Spleen (tissue), 7 donors: ENCODE measurements at regions not wholly inside any gene's neighbourhood (a gene's known extent, or its start where the extent isn't known, plus 50 kb on each side); places are given as distances from the start of the nearest gene placed in this dataset.

Experiments used
- POLR2A ChIP-seq, 3 donors: fragments of 450-650 bp; IDR thresholded peaks; one replicate each; pipeline ENCODE4 v1.5.1; 2017; ENCODE audit warnings: antibody characterized with exemption in 3 of 3, mild to moderate bottlenecking in 1 of 3
- POLR2AphosphoS5 ChIP-seq, 3 donors: sonication (generic); formaldehyde crosslinking; IDR thresholded peaks; one replicate each; pipeline ENCODE4 v1.5.1; 2017; ENCODE audit warnings: antibody characterized with exemption in 3 of 3
- TF ChIP-seq, protein P1 (sequence below), 11 experiments: fragments of 200-600 bp in 7 of 11; fragments of 450-650 bp in 4 of 11; sonication (generic) in 4 of 11; IDR thresholded peaks in 8 of 11; conservative IDR thresholded peaks in 3 of 11; 1 replicate in 7 of 11; 2 replicates in 4 of 11; pipeline versions ENCODE4 v1.4.0 to v1.8.0; 2016 to 2021; ENCODE audit warnings: antibody characterized with exemption in 11 of 11, inconsistent platforms in 4 of 11, mild to moderate bottlenecking in 1 of 11
- donor health status: DM: no; HTN: no; CAD: no; lungs with moderate emphysema.
- donor health status: DM: no; HTN: no; CAD: no.
- donor health status: DM: no; HTN: no; CAD: no.

DNA sequence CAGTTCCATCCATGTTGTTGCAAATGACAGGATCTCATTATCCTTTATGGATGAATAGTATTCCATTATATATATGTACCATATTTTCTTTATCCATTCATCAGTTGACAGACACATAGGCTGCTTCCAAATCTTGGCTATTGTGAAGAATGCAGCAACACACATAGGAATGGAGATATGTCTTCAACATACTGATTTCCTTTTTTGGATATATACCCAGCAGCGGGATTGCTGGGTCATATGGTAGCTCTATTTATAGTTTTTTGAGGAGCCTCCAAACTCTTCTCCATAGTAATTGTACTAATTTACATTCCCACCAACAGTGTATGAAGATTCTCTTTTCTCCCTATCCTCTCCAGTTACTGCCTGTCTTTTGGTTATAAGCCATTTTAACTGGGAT, 383.9 kb upstream of the CHORDC1 start:
- TF ChIP-seq POLR2AphosphoS5 (IDR thresholded peaks at IDR 0.05) (no peak), POLR2A (IDR thresholded peaks at IDR 0.05) (no peak)
- TF ChIP-seq, protein P1, sequence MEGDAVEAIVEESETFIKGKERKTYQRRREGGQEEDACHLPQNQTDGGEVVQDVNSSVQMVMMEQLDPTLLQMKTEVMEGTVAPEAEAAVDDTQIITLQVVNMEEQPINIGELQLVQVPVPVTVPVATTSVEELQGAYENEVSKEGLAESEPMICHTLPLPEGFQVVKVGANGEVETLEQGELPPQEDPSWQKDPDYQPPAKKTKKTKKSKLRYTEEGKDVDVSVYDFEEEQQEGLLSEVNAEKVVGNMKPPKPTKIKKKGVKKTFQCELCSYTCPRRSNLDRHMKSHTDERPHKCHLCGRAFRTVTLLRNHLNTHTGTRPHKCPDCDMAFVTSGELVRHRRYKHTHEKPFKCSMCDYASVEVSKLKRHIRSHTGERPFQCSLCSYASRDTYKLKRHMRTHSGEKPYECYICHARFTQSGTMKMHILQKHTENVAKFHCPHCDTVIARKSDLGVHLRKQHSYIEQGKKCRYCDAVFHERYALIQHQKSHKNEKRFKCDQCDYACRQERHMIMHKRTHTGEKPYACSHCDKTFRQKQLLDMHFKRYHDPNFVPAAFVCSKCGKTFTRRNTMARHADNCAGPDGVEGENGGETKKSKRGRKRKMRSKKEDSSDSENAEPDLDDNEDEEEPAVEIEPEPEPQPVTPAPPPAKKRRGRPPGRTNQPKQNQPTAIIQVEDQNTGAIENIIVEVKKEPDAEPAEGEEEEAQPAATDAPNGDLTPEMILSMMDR (IDR thresholded peaks at IDR 0.05 in 8 of 11, conservative IDR thresholded peaks at IDR 0.05 in 3 of 11): no peak
